GM19468 (cell line): ENCODE measurements at regions not wholly inside any gene's neighbourhood (a gene's known extent, or its start where the extent isn't known, plus 50 kb on each side); places are given as distances from the start of the nearest gene placed in this dataset.

Experiments used
- ATAC-seq: cut with Tn5 transposase; IDR thresholded peaks from one replicate; pipeline ENCODE4 v1.9.1; 2021; ENCODE audit warnings: mild to moderate bottlenecking, moderate library complexity, moderate number of reproducible peaks; ENCODE audit not compliant: unreplicated experiment; ENCODE audit errors: extremely low read depth

DNA sequence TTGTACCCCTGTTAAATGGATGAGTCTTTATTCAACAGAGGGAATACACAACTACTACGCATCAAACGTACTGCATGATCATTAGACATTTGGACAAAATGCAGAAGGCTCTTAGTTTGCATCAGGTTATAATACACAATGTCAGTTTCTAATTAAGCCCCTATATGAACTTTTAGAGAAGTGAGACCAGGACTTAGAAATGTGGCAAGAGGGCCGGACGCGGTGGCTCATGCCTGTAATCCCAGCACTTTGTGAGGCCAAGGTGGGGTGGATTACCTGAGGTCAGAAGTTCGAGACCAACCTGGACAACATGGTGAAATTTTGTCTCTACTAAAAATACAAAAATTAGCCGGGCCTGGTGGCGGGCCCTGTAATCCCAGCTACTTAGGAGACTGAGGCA lies 76.3 kb upstream of the MGMT start:
- ATAC-seq: no peak

DNA sequence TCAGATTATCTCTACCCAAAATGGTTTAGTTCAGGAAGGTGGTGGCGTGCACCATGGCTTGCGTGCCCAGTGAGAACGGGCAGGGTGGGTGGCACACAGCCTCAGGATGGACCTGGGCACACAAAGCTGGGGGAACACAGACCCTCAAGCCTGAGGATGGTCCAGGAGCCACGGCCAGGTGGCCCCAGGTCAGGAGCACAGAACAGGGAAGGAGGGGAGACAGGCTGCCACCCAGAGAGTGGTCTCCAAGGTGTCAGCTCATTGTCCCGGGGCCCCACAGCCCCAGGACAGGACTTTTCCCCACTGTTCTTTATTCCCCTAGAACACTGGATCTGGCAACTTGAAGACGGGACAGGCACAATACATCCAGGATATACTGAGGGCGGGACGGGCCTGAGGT lies 75.6 kb upstream of the MGMT start:
- no peak for ATAC-seq

DNA sequence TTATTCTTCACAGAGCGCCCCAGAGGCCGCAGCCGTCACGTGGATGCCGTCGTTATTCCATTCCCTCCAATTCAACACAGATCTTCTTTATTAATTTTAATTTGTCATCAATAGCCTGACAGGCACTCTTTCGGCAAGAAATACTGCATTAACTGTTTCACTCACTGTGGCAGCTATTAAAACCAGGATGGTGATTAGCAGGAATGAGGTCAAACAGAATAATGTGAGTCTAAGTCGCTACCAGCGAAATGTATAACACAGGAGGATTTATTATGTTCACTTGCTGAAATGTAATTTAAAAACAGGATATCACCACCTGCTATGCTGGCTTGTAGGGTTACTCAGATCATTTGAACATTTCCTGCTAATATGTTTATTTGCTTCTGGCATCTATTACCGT lies 74.2 kb upstream of the MGMT start:
- ATAC-seq: no peak

DNA sequence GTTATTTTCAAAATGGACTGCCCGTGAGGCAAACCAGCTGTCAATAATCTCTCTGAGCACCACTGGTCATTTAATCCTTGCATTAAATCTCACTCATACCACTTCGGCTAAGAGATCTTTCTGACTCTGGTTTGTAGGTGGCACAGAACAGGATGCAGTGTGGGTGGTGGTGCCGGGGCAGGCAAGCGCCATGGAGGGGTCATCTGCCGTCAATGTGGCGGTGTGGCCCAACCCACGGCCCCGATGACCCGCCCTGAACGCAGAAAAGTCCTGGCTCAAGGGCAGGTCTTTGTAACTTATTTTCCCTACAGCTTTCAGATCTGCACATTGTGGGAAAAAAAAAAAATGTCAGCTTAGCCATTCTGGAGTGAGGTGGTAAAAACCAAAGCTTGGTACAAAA lies 73.2 kb upstream of the MGMT start:
- no peak for ATAC-seq

DNA sequence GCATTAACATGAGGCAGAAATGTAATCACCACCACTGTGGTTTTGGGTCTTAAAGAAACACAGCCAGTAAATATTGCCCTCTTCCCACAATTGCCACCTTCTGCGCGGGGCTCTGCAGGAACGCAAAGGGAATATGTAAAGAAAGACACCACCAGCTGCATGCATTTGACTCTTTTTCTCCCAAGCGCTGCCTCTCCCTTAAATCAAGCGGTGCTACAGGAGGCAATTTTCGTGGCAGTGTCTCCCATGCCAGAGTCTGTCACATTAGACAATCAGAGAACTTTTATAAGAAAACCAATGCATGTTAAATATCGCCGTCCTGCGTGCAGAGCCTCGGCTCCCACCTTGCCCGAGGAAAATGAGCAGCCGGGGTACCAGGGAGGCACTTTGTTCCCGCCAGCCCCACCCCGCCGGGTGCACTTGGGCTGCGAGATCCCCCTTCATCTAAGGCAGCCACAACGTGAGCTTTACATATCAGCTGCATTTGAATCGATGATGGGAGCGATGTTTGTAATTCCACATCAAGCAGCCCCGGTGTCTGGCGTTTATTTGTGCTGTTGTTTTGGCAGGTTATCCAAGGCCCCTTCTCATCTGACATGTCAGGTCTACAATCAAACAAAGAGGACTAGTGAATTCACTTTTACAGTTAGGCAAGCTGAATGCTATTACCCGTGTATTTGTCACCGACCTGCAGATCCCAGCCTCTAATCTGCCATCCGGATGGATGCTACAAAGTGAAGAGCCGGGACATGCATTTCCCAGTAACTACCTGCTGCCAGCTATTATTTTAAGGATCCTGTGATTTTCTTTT lies 72.3 kb upstream of the MGMT start:
- no peak for ATAC-seq

DNA sequence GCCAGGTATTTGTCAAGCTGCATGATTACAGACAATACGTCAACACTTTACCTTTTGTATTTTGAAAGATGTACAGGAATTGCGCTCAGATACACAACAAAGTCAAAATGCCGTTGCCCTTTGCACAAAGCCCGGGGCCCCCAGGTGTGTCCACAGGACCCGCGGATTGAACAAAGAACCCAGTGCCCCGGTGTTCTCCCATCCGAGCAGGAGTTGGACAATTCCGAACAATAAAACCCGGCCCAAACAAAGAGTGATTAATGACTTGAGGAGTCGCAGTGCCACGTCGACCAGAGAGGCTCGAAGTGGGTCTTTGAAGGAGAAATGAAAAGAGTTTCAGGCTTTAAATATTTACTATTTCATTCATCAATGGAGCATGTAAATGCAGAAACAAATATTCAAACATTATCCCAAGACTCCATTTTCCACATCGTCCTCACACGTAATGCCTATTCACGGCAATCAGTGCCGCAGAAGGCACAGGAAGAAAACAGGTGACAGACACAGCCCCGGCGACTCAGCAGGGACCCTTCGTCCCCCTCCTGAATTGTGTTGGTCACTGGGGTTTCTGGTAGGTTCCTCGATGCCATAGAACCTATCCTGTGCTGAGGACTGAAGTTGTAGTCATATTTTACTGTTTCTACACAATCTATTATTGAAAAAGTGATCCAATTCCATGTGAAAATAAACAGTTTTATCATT lies 70.9 kb upstream of the MGMT start:
- ATAC-seq: no peak

DNA sequence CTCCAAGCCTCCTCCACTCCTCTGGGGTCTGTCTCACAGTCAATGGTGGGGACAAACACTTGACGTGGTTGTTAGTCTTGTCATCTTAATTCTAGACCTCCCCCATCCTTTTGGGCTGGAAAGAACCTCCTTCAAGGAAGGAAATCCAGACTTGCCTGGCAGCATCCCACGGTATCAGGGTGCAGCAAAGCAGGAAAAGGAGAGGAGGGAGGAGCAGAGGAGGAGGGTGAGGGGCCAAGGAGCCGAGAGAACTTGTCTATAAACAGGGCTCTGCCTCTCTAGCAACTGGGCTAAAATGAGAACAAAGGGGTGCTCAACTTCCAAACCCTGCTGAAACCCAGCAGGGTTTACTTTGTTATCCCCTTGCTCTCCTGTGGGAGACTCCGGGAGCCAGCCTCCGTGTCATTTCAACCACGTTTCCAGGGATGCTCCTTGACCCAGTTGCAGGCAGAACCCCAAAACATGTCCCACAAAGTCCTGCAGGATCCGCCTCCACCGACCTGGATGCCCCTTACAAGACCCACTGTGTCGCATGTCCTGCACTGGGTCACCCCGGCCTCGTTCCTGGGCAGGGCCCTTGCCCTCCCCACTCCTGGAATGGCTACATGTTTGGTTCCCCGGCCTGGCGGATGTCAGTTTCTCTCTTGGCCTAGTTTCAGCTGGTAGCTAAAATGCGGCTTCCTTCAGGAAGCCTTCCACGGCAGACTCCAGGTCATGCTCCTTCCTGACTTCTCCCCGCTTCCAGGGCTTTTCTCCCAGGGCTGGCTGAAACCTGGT lies 69.7 kb upstream of the MGMT start:
- no peak for ATAC-seq

DNA sequence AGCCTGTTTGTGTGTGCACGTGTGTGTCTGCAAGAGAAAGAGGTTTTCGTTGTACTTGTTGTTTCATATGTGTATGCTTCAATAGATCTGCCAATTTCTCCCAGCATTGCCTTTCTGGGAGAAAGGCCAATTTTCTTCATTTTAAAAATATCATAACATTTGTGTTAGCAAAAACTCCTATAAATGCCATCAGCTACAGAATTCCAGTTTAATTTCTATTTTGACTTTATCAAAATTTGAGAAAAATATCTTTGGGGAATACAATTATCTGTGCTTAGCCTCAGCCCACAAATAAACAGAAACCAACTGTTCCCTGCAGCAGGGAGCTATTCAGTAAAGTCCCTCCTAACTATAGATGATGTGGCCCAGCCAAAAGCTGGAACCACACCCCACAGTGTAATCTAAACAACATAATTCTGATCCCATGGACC lies 68.3 kb upstream of the MGMT start:
- ATAC-seq: no peak

DNA sequence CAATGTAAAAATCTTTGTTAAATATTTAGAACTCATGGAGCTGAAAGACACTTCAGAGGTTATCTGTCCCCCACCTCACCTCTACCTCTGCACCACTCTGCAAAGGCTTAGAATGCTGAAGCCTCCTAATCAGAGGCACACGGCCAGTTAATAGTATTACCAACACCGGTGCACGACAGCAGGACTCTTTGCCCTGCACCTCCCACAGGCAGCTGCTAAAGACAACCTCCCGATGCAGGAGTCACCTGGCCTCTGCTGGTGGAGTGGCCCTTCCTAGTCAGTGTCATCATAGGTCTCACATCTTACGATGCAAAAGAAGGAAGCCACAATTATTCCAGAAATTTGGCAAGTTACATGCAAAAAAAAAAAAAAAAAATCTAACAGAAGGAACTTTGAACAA lies 66.6 kb upstream of the MGMT start:
- no peak for ATAC-seq

DNA sequence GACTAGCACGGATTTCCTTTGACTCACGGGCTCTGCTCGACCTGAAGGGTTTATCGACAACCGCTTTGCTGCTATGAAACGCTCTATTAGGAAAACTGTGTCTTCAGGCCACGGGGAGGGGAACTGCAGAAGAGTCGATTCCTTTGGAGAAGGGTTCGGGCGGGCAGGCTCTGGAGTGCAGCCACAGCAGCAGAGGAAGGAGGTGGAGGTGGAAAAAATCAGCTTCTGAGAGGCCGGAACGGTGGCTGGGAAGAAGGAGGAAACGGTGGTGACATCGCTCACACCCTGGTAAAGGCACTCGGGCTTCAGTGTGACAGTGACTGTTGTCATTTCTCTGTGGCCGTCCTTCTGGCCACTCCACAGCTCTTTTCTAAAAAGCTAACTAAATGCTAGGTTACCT lies 64.6 kb upstream of the MGMT start:
- ATAC-seq: no peak

DNA sequence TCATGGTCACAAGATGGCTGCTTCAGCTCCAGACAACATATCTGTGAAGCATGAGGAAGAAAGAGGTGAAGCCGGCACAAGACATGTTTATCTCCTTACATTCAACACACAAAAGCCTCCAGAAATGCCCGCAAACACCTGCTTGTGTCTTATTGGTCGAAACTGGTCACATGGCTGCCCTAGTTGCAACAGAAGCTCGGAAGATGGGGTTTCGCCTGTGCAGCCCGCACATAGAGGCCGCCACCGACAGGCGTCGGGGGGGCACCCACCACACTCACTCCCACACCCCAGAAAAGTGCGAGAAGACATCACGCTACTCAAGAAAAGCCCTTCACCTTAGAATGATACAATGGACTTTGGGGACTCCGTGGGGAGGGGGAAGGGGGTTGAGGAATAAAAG lies 63.0 kb upstream of the MGMT start:
- no peak for ATAC-seq

DNA sequence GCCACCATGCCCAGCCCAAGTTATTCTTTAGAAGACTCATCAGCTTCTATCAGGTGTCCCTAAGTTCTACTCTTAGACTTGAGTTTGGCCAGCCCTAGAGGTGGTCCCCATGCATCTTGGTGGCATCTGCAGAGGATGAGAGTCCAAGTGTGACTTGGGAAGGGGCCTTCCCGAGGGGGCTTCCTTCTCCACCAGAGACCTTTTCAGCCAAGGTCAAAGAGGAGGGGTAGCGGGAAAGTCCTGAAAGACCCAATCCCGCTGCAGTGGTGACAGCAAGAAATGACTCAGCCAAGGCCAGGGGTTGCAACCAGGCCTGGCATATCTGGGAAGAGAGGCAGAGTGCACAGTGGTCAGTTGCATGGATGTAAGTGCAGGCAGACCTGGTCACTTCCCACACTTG lies 61.7 kb upstream of the MGMT start:
- ATAC-seq: no peak

DNA sequence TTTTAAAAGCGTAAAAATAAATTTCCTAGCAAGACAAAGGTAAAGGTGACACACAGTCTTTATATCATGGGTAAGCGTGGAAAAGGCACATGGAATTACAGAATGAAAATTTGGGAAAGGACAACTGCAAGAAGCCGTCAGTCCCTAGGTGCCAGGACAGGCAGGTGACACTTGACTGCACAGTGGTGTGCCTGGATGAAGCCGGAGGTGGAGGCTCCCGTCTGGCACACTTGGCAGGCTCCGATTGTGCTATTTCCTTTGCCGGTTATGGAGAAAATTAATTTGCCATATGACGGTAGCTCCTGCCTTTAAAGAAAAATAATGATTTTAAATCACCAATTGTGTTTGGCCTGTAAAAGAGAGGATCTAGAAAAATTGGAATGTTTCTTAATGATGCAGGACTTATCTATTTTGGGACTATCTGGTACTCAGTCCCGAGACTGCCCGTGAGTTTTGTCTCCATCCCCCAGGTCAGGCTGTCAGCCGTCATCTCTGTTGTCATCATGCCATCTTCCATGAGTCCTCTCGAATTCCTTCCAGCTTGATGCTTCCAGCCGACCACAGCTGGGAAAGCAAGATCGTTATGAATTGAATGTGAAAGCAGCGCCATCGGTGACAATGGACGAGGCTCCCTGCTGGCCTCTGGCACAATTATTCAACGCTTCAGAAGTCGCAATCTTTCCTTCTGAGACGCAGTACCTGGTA lies 56.2 kb upstream of the MGMT start:
- no peak for ATAC-seq

DNA sequence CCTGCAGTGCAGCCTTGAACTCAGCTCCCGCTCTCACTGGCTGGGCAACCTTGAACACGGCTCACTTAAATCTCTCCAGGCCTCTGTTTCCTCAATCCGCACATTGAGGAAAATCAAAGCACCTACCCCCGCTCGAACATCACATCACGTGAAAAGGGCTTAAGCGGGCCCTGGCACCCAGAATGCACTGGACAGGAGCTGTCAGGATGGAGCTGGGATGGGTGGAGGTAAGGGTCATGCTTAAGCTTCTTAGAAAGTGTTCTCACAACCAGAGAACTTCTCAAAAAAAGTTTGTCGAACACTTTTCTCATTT lies 55.7 kb upstream of the MGMT start:
- ATAC-seq: no peak

DNA sequence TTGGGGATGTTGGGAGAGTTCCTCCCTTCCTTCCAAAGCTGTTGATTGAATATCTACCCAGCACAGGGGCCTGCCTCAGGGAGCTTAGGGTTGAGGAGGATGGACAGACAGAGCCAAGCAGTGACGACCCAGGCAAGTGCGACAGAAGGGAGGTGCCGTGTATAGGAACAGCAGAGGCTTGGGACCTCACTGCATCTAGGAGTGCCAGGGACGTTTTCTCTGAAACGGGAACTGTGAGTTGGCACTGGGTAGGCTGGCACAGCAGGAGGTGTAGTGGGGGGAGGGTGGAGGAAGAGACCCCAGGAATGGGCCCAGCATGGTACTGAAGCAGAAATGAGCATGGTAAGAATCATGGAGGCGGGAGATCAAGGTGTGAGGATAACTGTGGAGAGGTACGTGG lies 55.3 kb upstream of the MGMT start:
- no peak for ATAC-seq

DNA sequence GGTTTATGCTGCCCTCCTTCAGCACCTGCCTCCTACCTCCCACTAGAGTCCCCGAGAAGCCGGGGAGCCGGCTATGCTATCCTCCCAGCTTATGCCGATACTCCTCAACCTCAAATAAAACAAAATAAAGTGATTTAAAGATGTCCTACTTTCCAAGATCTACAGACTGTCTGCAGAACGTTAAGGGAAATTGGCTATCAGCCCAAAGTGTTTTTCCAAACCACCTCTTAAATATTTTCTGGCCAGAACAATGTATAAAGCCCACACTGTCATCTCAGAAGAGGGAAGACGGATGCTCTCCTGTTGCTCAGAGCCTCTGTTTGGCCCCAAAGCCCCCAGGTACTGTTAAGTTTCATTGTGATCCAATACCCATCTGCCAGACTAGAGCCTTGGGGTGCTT lies 54.0 kb upstream of the MGMT start:
- no peak for ATAC-seq

DNA sequence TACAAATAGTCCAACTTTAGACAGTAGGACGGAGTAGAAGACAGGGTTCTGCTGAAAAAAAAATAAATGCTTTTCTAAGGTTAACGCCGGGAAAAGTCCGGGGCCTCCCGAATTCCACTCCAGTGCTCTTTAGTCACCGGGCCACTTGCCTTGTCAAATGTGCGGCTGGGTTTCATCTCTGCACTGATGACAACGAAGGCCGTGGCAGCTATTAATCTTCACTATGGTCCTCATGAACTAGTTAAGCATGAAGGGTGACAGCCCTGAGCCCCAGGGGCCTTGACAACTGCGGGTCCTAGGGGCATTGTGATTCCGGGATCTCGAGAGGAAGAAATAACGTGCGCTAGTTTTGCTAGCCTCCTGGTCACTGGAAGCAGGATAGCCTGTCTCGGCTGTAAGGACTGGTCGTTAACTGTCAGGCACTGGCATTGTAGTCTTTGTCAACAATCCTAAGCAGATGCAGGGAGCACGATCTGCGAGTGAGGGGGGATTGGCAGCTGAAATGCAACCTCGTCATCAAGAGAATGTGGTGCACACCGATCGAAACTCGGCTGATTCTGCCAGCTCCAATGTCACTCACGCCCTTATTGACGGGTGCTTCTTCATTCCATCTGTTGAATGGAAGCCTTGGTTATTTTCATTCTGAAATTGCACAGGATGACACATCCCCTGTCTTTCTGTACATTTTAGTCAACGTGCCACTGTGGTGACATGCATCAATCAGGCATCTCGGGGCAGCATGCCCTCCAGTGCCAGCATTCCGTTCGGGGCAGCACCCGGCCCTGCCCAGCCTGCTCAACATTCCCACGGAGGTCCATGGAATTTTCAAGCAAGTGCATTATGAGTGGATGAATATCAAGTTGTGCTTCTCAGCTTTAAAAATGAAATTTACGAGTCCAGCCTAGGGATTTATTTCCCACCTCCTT lies 51.6 kb upstream of the MGMT start:
- ATAC-seq: no peak

DNA sequence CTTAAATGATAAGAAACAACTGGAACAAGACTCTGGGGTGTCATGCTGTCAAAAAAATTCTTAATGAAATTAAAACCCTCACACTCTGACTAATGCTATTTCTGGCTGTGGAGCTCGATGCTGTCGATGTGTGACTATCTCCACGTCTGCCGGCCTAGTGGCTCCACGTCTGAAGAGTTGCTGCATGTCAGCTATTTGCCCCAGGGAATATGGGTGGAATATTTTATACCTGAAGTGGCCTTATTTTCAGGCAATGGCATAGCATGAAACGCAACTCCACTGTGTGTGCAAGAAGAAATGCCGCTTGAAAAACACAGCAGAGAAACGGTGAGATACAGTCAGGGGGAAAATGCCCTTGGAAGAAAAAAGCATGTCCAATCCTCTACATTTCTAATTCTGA lies 50.9 kb upstream of the MGMT start:
- ATAC-seq: no peak

DNA sequence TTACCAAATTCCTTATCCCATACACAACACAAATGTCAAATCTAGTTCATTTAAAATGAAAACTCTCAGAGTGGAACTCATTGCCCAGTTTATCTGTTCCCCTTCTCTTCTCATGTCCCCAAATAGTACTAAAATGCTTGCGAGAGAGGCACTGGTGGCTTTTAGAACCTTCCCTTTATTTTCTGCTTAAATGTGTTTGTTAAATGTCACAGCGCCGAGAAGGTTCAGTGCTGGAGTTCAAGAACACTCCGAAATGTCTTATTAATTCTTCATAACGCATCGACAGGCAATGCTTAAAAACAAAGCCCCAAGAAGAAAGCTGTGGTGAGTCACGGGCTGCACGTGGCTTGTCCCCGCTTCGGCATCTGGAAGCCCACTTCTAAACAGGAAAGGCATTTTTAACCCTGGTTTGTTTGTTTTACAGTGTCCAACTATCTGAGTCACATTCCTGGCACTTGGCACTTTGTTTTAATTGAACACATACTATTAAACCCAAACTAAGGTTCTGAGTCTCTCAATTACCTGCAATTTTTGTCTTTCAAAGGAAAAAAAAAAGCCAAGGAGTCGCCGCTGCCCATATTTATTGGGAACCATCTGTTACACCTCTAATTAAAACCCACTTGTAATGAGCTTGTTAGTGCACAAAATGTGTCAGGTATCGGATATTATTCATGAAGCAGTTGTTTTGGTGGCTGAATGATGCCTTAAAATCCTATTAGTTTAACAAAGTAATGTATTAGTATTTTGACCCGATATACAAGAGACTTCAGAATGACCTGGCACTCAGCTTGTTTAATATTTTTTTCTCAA lies 49.9 kb upstream of the MGMT start:
- no peak for ATAC-seq
